ENCODE measurements at regions not wholly inside any gene's neighbourhood (a gene's known extent, or its start where the extent isn't known, plus 50 kb on each side); places are given as distances from the start of the nearest gene placed in this dataset.

DNA sequence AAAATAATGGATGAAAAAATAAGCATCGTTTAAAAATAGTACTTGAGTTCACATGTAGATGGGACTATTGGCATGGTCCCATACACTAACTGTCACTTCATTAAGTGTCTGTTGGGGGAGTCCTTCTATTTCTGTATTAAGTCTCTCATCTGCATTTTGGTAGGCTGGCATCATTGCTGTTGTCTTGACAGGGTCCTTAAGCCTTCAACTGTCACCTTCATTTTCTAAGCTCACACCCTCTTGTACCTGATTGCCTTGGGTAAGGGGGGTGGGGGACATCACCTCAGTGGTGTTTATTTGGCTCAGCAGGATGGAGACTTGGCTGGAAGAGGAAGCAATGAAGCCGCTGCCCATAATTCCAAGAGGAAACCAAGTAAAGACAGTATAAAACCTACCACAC, 202.0 kb upstream of the VEPH1 start:
- 39% methylated on average over 2 of the region's 2 CpGs for WGBS
- intact Hi-C loops (cut with DNase I), result no loop called here
- no peak overlapping the region for H3K4me3 ChIP-seq (ENCODE audit: low read length)
- no peaks in the 10 kb centered on the region for H3K9me3 ChIP-seq (ENCODE audit: control insufficient read depth, low read length)
- ATAC-seq, result peak; percentile 78 to 96
- no peak overlapping the region for H3K27ac ChIP-seq (ENCODE audit: low read length)
- DNase-seq, result peak in 1 of 3 donors; percentile 35
- no peaks in the 10 kb centered on the region for H3K4me1 ChIP-seq (ENCODE audit: control insufficient read depth, insufficient read depth, low read length)
- no peaks in the 10 kb centered on the region for H3K27me3 ChIP-seq (ENCODE audit: control insufficient read depth, insufficient read depth)

DNA sequence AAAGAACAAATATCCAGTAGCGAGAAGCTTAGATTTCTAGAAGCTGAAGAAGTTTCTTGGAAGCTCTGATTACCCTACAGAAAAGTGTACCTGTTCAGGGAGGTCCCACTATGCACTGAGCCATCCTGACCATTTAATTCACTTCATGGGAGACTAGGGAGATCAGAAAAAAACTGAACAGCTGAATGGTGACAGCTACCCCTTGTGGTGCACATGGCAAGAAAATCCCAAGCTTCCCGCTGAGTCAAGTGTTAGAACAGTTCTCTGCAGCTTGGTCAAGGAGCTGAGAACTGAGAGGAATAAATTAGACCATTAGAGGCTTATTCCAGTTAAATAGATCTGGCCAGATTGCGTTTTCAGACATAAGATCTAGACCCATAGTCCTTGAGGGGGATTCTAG, 197.2 kb upstream of the VEPH1 start:
- no peak overlapping the region for H3K27ac ChIP-seq (ENCODE audit: low read length)
- no peaks in the 10 kb centered on the region for H3K9me3 ChIP-seq (ENCODE audit: control insufficient read depth, low read length)
- no peaks in the 10 kb centered on the region for H3K27me3 ChIP-seq (ENCODE audit: control insufficient read depth, insufficient read depth)
- intact Hi-C loops (cut with DNase I), result no loop called here
- H3K4me1 ChIP-seq (ENCODE audit: control insufficient read depth, insufficient read depth, low read length), result no peaks in the 10 kb centered on the region
- H3K4me3 ChIP-seq (ENCODE audit: low read length), result no peak overlapping the region
- ATAC-seq, result no peak
- WGBS, result 81% methylated on average over 3 of the region's 3 CpGs
- no peak for DNase-seq

- Histone ChIP-seq H3K4me3 (ENCODE audit: low read length) (no peak overlapping the region), H3K27ac (ENCODE audit: low read length) (no peak overlapping the region), H3K4me1 (ENCODE audit: control insufficient read depth, insufficient read depth, low read length) (no peaks in the 10 kb centered on the region), H3K9me3 (ENCODE audit: control insufficient read depth, low read length) (no peaks in the 10 kb centered on the region), H3K27me3 (ENCODE audit: control insufficient read depth, insufficient read depth) (no peaks in the 10 kb centered on the region)
- intact Hi-C loops (cut with DNase I), result no loop called here
- no peak for DNase-seq
- ATAC-seq, result no peak
These were observed 192.4 kb upstream of the VEPH1 start for GRCh38 chr3:157695586-157695985.

GRCh38 chr3:157695103-157695502, 191.9 kb upstream of the VEPH1 start:
- Histone ChIP-seq H3K4me1 (ENCODE audit: control insufficient read depth, insufficient read depth, low read length) (no peaks in the 10 kb centered on the region), H3K27ac (ENCODE audit: low read length) (no peak overlapping the region), H3K9me3 (ENCODE audit: control insufficient read depth, low read length) (no peaks in the 10 kb centered on the region), H3K27me3 (ENCODE audit: control insufficient read depth, insufficient read depth) (no peaks in the 10 kb centered on the region), H3K4me3 (ENCODE audit: low read length) (no peak overlapping the region)
- DNase-seq (no peak), ATAC-seq (no peak)
- WGBS, result 68% methylated on average over 2 of the region's 2 CpGs
- intact Hi-C loops (cut with DNase I), result no loop called here

DNA sequence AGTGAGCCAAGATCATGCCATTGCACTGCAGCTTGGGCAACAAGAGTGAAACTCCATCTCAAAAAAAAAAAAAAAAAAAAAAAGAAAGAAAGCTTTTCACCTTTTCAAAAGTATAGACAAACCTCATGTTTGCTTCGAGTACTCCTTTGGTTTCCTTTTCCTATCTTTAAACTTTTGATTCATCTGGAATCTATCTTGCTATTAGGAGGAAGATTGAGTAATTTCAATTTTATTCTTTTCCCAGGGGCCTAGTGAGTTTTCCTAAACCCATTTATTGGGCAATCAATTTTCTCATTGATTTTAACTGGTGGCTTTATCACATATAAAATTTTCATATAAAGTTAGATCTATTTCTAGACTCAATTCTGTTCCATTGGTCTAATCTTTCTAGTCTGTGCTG, 190.5 kb upstream of the VEPH1 start:
- ATAC-seq, result no peak
- intact Hi-C loops (cut with DNase I), result no loop called here
- no peaks in the 10 kb centered on the region for H3K27me3 ChIP-seq (ENCODE audit: control insufficient read depth, insufficient read depth)
- WGBS, result 76% methylated on average over 1 of the region's 1 CpG
- H3K4me3 ChIP-seq (ENCODE audit: low read length), result no peak overlapping the region
- no peaks in the 10 kb centered on the region for H3K4me1 ChIP-seq (ENCODE audit: control insufficient read depth, insufficient read depth, low read length)
- DNase-seq, result no peak
- no peaks in the 10 kb centered on the region for H3K9me3 ChIP-seq (ENCODE audit: control insufficient read depth, low read length)
- H3K27ac ChIP-seq (ENCODE audit: low read length), result no peak overlapping the region

GRCh38 chr3:157692468-157692867, 189.3 kb upstream of the VEPH1 start:
- no peak overlapping the region for H3K27ac ChIP-seq (ENCODE audit: low read length)
- H3K27me3 ChIP-seq (ENCODE audit: control insufficient read depth, insufficient read depth), result no peaks in the 10 kb centered on the region
- H3K4me1 ChIP-seq (ENCODE audit: control insufficient read depth, insufficient read depth, low read length), result no peaks in the 10 kb centered on the region
- H3K4me3 ChIP-seq (ENCODE audit: low read length), result no peak overlapping the region
- DNase-seq (no peak), ATAC-seq (no peak)
- 89% methylated on average over 1 of the region's 1 CpG for WGBS
- intact Hi-C loops (cut with DNase I), result no loop called here
- no peaks in the 10 kb centered on the region for H3K9me3 ChIP-seq (ENCODE audit: control insufficient read depth, low read length)

DNA sequence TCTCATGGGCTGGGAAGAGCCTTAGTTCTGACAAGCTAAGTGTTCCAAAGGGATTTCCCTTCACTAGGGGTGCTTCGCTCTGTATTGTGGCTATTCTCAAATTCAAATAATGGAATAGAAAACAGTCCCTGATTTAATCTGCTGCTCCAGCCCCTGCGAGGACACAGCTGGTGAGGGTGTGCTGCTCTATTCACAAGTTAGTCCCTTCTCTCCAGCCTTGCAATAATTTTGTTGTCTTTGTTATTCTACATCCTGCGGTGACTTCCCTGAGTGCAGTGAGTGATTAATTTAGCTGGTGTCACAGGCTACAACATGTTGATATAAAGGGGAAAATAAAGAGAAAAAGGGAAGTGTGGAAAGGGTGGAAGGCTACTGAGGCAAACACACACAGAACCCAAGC, 180.5 kb upstream of the VEPH1 start:
- ATAC-seq (no peak), DNase-seq (no peak)
- 56% methylated on average over 3 of the region's 3 CpGs for WGBS
- no peak overlapping the region for H3K4me3 ChIP-seq (ENCODE audit: low read length)
- intact Hi-C loops (cut with DNase I), result no loop called here
- no peaks in the 10 kb centered on the region for H3K27me3 ChIP-seq (ENCODE audit: control insufficient read depth, insufficient read depth)
- no peak overlapping the region for H3K27ac ChIP-seq (ENCODE audit: low read length)
- H3K4me1 ChIP-seq (ENCODE audit: control insufficient read depth, insufficient read depth, low read length), result no peaks in the 10 kb centered on the region
- H3K9me3 ChIP-seq (ENCODE audit: control insufficient read depth, low read length), result no peaks in the 10 kb centered on the region

- Histone ChIP-seq H3K9me3 (ENCODE audit: control insufficient read depth, low read length) (no peaks in the 10 kb centered on the region), H3K27ac (ENCODE audit: low read length) (no peak overlapping the region), H3K4me1 (ENCODE audit: control insufficient read depth, insufficient read depth, low read length) (no peaks in the 10 kb centered on the region), H3K27me3 (ENCODE audit: control insufficient read depth, insufficient read depth) (no peaks in the 10 kb centered on the region), H3K4me3 (ENCODE audit: low read length) (no peak overlapping the region)
- ATAC-seq (no peak), DNase-seq (no peak)
- 36% methylated on average over 1 of the region's 1 CpG for WGBS
- intact Hi-C loops (cut with DNase I), result no loop called here
These were observed 168.8 kb upstream of the VEPH1 start for GRCh38 chr3:157672061-157672460.

DNA sequence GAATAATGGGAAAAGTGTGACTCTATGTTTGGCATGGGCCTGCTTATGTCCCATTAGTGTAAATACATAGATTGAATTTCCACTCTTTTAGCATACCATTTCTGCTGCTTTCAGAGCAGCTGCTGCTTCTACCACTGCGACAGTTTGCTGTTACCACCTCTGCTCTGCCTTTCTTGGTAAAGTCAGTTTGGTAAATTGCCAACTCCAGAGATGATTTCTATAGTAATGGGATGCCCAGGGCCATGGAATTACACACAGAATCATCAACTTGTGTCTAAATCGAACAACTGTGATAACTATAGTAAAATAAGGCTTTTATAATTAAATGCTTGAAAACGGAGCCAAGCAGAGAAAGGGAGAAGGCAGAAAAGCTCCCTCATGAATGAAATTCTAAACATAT, 168.4 kb upstream of the VEPH1 start:
- no peaks in the 10 kb centered on the region for H3K9me3 ChIP-seq (ENCODE audit: control insufficient read depth, low read length)
- no peaks in the 10 kb centered on the region for H3K27me3 ChIP-seq (ENCODE audit: control insufficient read depth, insufficient read depth)
- H3K4me1 ChIP-seq (ENCODE audit: control insufficient read depth, insufficient read depth, low read length), result no peaks in the 10 kb centered on the region
- intact Hi-C loops (cut with DNase I), result no loop called here
- DNase-seq, result no peak
- no peak overlapping the region for H3K4me3 ChIP-seq (ENCODE audit: low read length)
- H3K27ac ChIP-seq (ENCODE audit: low read length), result no peak overlapping the region
- ATAC-seq, result no peak
- 72% methylated on average over 3 of the region's 3 CpGs for WGBS

DNA sequence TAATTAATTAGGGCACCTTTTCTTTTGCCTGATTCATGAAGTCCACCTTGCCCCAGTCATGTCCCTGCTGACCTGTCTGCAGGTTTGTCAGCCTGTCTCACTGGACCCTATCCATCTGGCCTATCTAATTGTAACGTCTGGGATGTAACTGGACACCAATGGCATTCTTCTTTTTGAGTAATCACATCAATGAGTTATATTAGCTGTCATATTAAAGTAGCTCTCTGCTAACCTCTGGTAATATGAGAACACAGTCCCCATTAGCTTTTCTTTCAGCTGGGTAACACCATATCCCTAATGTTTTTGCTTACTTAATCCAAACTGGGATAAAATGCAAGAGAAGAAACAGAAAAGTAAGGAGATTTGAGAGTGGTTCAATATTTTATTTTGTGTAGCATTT, 166.2 kb upstream of the VEPH1 start:
- no peaks in the 10 kb centered on the region for H3K27me3 ChIP-seq (ENCODE audit: control insufficient read depth, insufficient read depth)
- H3K4me1 ChIP-seq (ENCODE audit: control insufficient read depth, insufficient read depth, low read length), result no peaks in the 10 kb centered on the region
- intact Hi-C loops (cut with DNase I), result no loop called here
- H3K4me3 ChIP-seq (ENCODE audit: low read length), result no peak overlapping the region
- WGBS, result 21% methylated on average over 1 of the region's 1 CpG
- no peaks in the 10 kb centered on the region for H3K9me3 ChIP-seq (ENCODE audit: control insufficient read depth, low read length)
- ATAC-seq (no peak), DNase-seq (no peak)
- no peak overlapping the region for H3K27ac ChIP-seq (ENCODE audit: low read length)

DNA sequence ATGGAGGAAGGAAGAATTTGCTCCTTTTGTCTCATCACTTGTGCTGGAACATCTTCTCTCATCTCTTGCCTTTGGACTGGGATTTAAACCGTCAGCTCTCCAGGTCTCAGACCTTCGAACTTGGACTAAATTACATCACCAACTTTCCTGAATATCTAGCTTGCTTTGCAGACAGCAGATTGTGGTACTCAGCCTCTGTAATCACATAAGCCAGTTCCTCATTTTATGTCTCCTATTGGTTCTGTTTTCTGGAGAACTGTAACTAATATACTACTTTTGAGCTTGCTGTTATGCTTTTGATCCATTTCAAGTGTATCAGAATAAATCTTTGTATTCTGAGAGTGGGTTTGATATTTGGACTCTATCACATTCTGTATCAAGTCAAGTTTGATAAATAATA, 164.3 kb upstream of the VEPH1 start:
- DNase-seq (no peak), ATAC-seq (no peak)
- WGBS, result 75% methylated on average over 2 of the region's 2 CpGs
- H3K4me1 ChIP-seq (ENCODE audit: control insufficient read depth, insufficient read depth, low read length), result no peaks in the 10 kb centered on the region
- no peak overlapping the region for H3K4me3 ChIP-seq (ENCODE audit: low read length)
- H3K27me3 ChIP-seq (ENCODE audit: control insufficient read depth, insufficient read depth), result no peaks in the 10 kb centered on the region
- intact Hi-C loops (cut with DNase I), result no loop called here
- no peak overlapping the region for H3K27ac ChIP-seq (ENCODE audit: low read length)
- H3K9me3 ChIP-seq (ENCODE audit: control insufficient read depth, low read length), result no peaks in the 10 kb centered on the region

- H3K4me1 ChIP-seq (ENCODE audit: control insufficient read depth, insufficient read depth, low read length), result no peaks in the 10 kb centered on the region
- no peaks in the 10 kb centered on the region for H3K27me3 ChIP-seq (ENCODE audit: control insufficient read depth, insufficient read depth)
- no peak for DNase-seq
- no peak overlapping the region for H3K4me3 ChIP-seq (ENCODE audit: low read length)
- no peak overlapping the region for H3K27ac ChIP-seq (ENCODE audit: low read length)
- no peak for ATAC-seq
- H3K9me3 ChIP-seq (ENCODE audit: control insufficient read depth, low read length), result no peaks in the 10 kb centered on the region
- intact Hi-C loops (cut with DNase I), result no loop called here
These were observed 159.0 kb upstream of the VEPH1 start for GRCh38 chr3:157662171-157662570.
